ENCODE measurements at regions not wholly inside any gene's neighbourhood (a gene's known extent, or its start where the extent isn't known, plus 50 kb on each side); places are given as distances from the start of the nearest gene placed in this dataset.

DNA sequence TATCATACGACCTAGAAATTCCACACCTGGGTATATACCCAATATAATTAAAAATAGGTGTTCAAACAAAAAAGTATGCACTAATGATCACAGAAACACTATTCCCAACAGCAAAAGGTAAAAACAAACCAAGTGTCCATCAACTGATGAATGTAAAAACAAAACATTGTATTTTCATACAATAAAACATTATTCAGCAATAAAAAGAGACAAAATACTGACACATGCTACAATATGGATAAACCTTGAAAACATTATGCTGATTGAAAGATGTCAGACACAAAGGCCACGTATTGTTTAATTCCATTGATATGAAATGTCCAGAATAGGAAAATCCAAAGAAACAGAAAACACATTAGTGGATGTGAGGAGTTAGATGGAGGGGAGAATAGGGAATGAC, 71.0 kb downstream of the RPL22L1 start:
- no peaks in the 10 kb centered on the region for H3K36me3 ChIP-seq (ENCODE audit: insufficient read depth, insufficient read length, low read length)
- H3K4me1 ChIP-seq (ENCODE audit: insufficient read depth, insufficient read length) = peaks cover 4% of the 10 kb centered on the region
- no peak overlapping the region for H3K4me3 ChIP-seq (ENCODE audit: insufficient read length, low read depth)
- H3K9ac ChIP-seq (ENCODE audit: insufficient read length, low read depth) = no peak overlapping the region
- no peak for DNase-seq (ENCODE audit: low read depth, low spot score)
- peaks cover 18% of the 10 kb centered on the region; the same call in 1 of the 2 replicates for H3K9me3 ChIP-seq (ENCODE audit: insufficient read depth, low read length)
- TF ChIP-seq SUZ12 (IDR thresholded peaks at IDR 0.05; ENCODE audit: extremely low read depth, insufficient read depth, insufficient read length) (no peak), YY1 (IDR thresholded peaks at IDR 0.05; ENCODE audit: insufficient read depth, insufficient read length) (no peak), ZNF274 (IDR thresholded peaks at IDR 0.05; ENCODE audit: low read depth, low read length) (no peak)
- H3K27me3 ChIP-seq (ENCODE audit: insufficient read depth, insufficient read length) = no peaks in the 10 kb centered on the region

DNA sequence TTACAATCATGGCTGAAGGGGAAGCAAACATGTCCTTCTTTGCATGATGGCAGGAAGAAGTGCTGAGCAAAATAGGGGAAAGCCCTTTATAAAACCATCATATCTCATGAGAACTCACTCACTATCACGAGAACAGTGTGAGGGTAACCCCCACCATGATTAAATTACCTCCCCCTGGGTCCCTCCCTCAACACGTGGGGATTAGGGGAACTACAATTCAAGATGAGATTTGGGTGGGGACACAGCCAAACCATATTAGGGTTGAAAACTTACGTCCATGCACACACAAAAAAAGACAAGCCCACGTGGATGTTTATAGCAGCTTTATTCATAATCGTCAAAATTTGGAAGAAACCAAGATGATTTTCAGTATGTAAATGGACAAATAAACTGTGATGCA, 72.3 kb downstream of the RPL22L1 start:
- Histone ChIP-seq H3K9ac (ENCODE audit: insufficient read length, low read depth) (no peak overlapping the region), H3K9me3 (ENCODE audit: insufficient read depth, low read length) (peaks cover 18% of the 10 kb centered on the region; the same call in 1 of the 2 replicates), H3K27me3 (ENCODE audit: insufficient read depth, insufficient read length) (no peaks in the 10 kb centered on the region), H3K4me3 (ENCODE audit: insufficient read length, low read depth) (no peak overlapping the region), H3K4me1 (ENCODE audit: insufficient read depth, insufficient read length) (peaks cover 4% of the 10 kb centered on the region), H3K36me3 (ENCODE audit: insufficient read depth, insufficient read length, low read length) (no peaks in the 10 kb centered on the region)
- TF ChIP-seq YY1 (IDR thresholded peaks at IDR 0.05; ENCODE audit: insufficient read depth, insufficient read length) (no peak), SUZ12 (IDR thresholded peaks at IDR 0.05; ENCODE audit: extremely low read depth, insufficient read depth, insufficient read length) (no peak), ZNF274 (IDR thresholded peaks at IDR 0.05; ENCODE audit: low read depth, low read length) (no peak)
- DNase-seq (ENCODE audit: low read depth, low spot score) = no peak

DNA sequence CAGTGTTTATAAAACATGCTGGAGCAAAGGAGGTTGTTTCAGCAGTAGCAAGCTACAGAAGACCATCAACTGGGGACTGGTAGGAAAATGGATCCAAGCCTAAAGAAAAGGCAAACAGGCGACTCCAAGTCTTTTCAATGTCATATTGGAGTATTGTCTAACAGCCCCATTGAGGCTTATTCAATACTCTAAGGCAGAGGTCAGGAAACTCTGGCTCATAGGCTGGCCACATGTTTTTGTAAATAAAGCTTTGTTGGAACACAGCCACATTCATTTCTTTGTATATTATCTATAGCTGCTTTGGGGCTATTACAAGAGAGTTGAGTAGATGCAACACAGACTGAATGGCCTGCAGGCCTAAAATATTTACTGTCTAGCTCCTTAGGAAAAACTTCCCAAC, 77.5 kb downstream of the RPL22L1 start:
- H3K27me3 ChIP-seq (ENCODE audit: insufficient read depth, insufficient read length) = no peaks in the 10 kb centered on the region
- no peaks in the 10 kb centered on the region for H3K4me1 ChIP-seq (ENCODE audit: insufficient read depth, insufficient read length)
- TF ChIP-seq SUZ12 (IDR thresholded peaks at IDR 0.05; ENCODE audit: extremely low read depth, insufficient read depth, insufficient read length) = no peak
- TF ChIP-seq YY1 (IDR thresholded peaks at IDR 0.05; ENCODE audit: insufficient read depth, insufficient read length) = no peak
- TF ChIP-seq ZNF274 (IDR thresholded peaks at IDR 0.05; ENCODE audit: low read depth, low read length) = no peak
- no peak for DNase-seq (ENCODE audit: low read depth, low spot score)
- no peak overlapping the region for H3K9ac ChIP-seq (ENCODE audit: insufficient read length, low read depth)
- H3K4me3 ChIP-seq (ENCODE audit: insufficient read length, low read depth) = no peak overlapping the region
- H3K9me3 ChIP-seq (ENCODE audit: insufficient read depth, low read length) = peaks cover 11% of the 10 kb centered on the region; the same call in 1 of the 2 replicates
- H3K36me3 ChIP-seq (ENCODE audit: insufficient read depth, insufficient read length, low read length) = no peaks in the 10 kb centered on the region

DNA sequence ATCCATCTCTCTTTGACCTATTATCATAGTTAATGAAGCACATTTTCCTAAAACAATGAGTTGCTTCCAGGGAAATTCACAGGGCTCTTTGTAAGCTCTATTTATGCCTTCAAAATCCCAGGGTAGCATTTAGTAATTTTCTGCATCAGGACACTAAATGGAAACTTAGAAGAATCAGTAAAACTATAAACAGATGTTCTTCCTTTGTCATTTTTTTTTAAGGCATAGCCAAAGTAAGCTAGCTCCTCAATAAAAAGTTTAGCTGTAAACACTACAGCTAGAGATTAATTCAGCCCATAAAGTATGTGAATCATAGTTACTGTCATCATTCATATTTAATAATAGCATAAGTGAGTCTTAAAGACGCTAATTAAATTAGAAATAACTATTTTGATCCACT, 79.3 kb downstream of the RPL22L1 start:
- H3K9ac ChIP-seq (ENCODE audit: insufficient read length, low read depth) = no peak overlapping the region
- no peaks in the 10 kb centered on the region for H3K27me3 ChIP-seq (ENCODE audit: insufficient read depth, insufficient read length)
- no peak for DNase-seq (ENCODE audit: low read depth, low spot score)
- no peaks in the 10 kb centered on the region for H3K4me1 ChIP-seq (ENCODE audit: insufficient read depth, insufficient read length)
- TF ChIP-seq YY1 (IDR thresholded peaks at IDR 0.05; ENCODE audit: insufficient read depth, insufficient read length) (no peak), ZNF274 (IDR thresholded peaks at IDR 0.05; ENCODE audit: low read depth, low read length) (no peak), SUZ12 (IDR thresholded peaks at IDR 0.05; ENCODE audit: extremely low read depth, insufficient read depth, insufficient read length) (no peak)
- H3K9me3 ChIP-seq (ENCODE audit: insufficient read depth, low read length) = no peaks in the 10 kb centered on the region
- H3K4me3 ChIP-seq (ENCODE audit: insufficient read length, low read depth) = no peak overlapping the region
- H3K36me3 ChIP-seq (ENCODE audit: insufficient read depth, insufficient read length, low read length) = no peaks in the 10 kb centered on the region

DNA sequence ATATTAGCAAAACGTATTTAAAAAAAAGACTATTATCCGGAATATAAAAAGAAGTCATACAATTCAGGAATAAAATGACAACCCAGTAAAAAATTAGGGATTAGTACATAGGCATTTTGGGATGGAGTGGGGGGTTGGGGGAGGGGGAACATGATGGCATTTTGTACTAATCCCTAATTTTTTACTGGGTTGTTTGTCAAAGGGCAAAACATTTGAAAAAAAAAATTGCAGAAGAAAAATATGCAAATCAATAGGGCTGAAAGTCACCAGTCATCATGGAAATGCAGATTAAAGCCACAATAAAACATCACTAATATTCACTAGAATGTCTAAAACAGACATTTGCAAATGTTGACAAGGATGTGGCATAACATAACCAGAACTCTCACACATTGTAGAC, 82.5 kb downstream of the RPL22L1 start:
- Histone ChIP-seq H3K4me1 (ENCODE audit: insufficient read depth, insufficient read length) (no peaks in the 10 kb centered on the region), H3K9ac (ENCODE audit: insufficient read length, low read depth) (no peak overlapping the region), H3K9me3 (ENCODE audit: insufficient read depth, low read length) (no peaks in the 10 kb centered on the region), H3K36me3 (ENCODE audit: insufficient read depth, insufficient read length, low read length) (no peaks in the 10 kb centered on the region), H3K4me3 (ENCODE audit: insufficient read length, low read depth) (no peak overlapping the region), H3K27me3 (ENCODE audit: insufficient read depth, insufficient read length) (no peaks in the 10 kb centered on the region)
- TF ChIP-seq YY1 (IDR thresholded peaks at IDR 0.05; ENCODE audit: insufficient read depth, insufficient read length) (no peak), ZNF274 (IDR thresholded peaks at IDR 0.05; ENCODE audit: low read depth, low read length) (no peak), SUZ12 (IDR thresholded peaks at IDR 0.05; ENCODE audit: extremely low read depth, insufficient read depth, insufficient read length) (no peak)
- no peak for DNase-seq (ENCODE audit: low read depth, low spot score)

DNA sequence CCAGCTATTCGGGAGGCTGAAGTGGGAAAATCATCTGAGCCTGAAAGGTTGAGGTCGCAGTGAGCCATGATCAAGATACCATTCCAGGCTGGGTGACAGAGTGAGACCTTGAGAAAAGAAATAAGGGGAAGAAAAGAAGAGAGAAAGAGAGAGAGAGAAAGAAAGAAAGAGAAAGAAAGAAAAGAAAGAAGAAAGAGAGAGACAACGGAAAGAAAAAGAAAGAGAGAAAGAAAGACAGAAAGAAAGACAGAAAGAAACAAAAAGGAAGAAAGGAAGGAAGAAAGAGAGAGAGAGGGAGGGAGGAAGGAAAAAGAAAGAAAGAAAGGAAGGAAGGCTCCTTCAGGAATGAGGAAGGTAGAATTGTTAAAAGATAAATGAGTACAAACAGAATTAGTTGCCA, 84.5 kb downstream of the RPL22L1 start:
- H3K36me3 ChIP-seq (ENCODE audit: insufficient read depth, insufficient read length, low read length) = no peaks in the 10 kb centered on the region
- H3K4me3 ChIP-seq (ENCODE audit: insufficient read length, low read depth) = no peak overlapping the region
- H3K9ac ChIP-seq (ENCODE audit: insufficient read length, low read depth) = no peak overlapping the region
- H3K9me3 ChIP-seq (ENCODE audit: insufficient read depth, low read length) = no peaks in the 10 kb centered on the region
- TF ChIP-seq YY1 (IDR thresholded peaks at IDR 0.05; ENCODE audit: insufficient read depth, insufficient read length) (no peak), ZNF274 (IDR thresholded peaks at IDR 0.05; ENCODE audit: low read depth, low read length) (no peak), SUZ12 (IDR thresholded peaks at IDR 0.05; ENCODE audit: extremely low read depth, insufficient read depth, insufficient read length) (no peak)
- H3K27me3 ChIP-seq (ENCODE audit: insufficient read depth, insufficient read length) = no peaks in the 10 kb centered on the region
- H3K4me1 ChIP-seq (ENCODE audit: insufficient read depth, insufficient read length) = no peaks in the 10 kb centered on the region
- no peak for DNase-seq (ENCODE audit: low read depth, low spot score)

DNA sequence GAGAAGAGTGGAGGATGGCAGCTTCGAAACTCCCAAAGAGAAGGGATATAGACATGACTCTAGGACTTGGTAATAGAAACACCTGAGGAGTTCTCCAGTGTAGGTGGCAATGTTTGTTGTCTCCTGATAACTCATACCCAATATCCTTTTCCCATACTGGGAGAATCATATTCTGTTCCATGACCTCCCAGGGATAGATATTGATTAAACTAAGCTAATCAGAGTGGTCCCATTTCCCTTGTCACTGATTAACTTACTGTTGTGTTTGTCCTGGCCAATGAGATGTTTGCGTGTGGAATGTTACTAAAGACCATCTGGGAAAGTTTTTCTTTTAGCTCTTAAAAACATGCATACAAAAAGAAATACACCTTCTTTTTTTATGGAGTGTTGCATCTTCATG, 85.6 kb downstream of the RPL22L1 start:
- no peak overlapping the region for H3K9ac ChIP-seq (ENCODE audit: insufficient read length, low read depth)
- H3K36me3 ChIP-seq (ENCODE audit: insufficient read depth, insufficient read length, low read length) = no peaks in the 10 kb centered on the region
- TF ChIP-seq ZNF274 (IDR thresholded peaks at IDR 0.05; ENCODE audit: low read depth, low read length) (no peak), SUZ12 (IDR thresholded peaks at IDR 0.05; ENCODE audit: extremely low read depth, insufficient read depth, insufficient read length) (no peak), YY1 (IDR thresholded peaks at IDR 0.05; ENCODE audit: insufficient read depth, insufficient read length) (no peak)
- no peaks in the 10 kb centered on the region for H3K27me3 ChIP-seq (ENCODE audit: insufficient read depth, insufficient read length)
- H3K9me3 ChIP-seq (ENCODE audit: insufficient read depth, low read length) = no peaks in the 10 kb centered on the region
- H3K4me3 ChIP-seq (ENCODE audit: insufficient read length, low read depth) = no peak overlapping the region
- H3K4me1 ChIP-seq (ENCODE audit: insufficient read depth, insufficient read length) = no peaks in the 10 kb centered on the region
- DNase-seq (ENCODE audit: low read depth, low spot score) = no peak
